ENCODE measurements at regions not wholly inside any gene's neighbourhood (a gene's known extent, or its start where the extent isn't known, plus 50 kb on each side); places are given as distances from the start of the nearest gene placed in this dataset.

DNA sequence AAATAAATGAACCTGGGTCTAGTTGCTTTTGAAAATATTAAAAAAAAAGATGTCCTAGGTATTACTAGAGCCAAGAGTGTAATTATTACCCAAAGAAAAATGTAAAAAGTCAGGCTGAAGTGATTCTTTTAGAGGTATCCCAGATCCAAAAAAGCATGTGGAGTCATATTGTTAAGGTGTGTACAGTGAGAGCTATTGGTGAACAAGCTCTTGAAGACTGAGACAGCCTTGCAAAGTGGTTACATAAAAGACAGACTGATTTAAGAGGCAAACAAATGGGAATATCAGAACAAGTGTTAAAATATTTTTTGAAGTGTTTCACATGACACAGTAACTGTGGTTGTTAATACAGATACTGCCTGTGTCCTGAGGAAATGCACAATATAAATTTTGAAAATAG is 624.5 kb downstream of the PLOD2 start:
- no peaks in the 10 kb centered on the region for H3K36me3 Mint-ChIP-seq
- peaks cover 11 to 13% of the 10 kb centered on the region in 2 donors for H3K9me3 Mint-ChIP-seq
- DNase-seq (ENCODE audit: low spot score in 2 of 2) = no peak
- no peak for ATAC-seq
- H3K27ac Mint-ChIP-seq = no peak overlapping the region

DNA sequence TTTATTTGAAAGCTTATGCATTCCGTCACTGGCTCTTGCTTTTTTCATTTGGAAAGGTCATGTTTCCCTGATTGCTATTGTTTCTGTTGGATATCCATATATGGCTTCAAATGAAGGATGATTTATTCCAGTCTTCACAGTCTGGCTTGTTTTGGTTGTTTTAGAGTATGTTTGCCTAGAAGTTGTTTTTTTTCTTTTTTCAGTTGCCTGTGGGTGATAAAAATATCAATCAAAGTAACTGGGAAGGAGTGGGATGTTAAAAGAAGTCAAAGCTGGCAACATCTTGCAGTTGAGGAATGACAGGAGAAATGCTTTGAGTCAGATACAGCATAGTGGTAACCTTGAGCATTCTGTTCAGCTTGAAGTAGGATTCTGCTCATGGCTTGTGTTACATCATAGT is 610.5 kb downstream of the PLOD2 start:
- DNase-seq (ENCODE audit: low spot score in 2 of 2) (no peak), ATAC-seq (no peak)
- Mint-ChIP-seq H3K9me3 (peaks cover 36 to 39% of the 10 kb centered on the region in 2 donors), H3K36me3 (no peaks in the 10 kb centered on the region), H3K27ac (no peak overlapping the region)

DNA sequence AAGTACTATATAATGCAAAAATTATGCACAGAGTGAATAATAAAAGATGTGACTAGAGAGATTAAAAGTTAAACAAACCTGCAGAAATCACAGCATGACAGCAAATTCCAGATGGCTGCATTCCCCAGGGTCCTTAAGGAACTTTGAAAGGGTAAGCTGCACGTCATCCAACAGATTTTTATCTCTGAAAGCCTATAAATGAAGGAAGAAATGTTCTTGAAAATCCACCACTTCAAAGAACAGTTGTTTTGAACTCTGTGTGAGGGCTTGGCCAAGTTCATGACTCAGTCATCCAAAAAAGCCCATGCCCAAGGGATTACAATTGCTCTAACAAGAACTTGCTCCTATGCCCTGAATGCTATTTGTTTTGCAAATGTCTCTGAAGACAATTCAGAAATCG is 603.6 kb downstream of the PLOD2 start:
- no peak for ATAC-seq
- no peaks in the 10 kb centered on the region for H3K36me3 Mint-ChIP-seq
- DNase-seq (ENCODE audit: low spot score in 2 of 2) = no peak
- H3K9me3 Mint-ChIP-seq = peaks cover 27 to 40% of the 10 kb centered on the region in 2 donors
- H3K27ac Mint-ChIP-seq = no peak overlapping the region

DNA sequence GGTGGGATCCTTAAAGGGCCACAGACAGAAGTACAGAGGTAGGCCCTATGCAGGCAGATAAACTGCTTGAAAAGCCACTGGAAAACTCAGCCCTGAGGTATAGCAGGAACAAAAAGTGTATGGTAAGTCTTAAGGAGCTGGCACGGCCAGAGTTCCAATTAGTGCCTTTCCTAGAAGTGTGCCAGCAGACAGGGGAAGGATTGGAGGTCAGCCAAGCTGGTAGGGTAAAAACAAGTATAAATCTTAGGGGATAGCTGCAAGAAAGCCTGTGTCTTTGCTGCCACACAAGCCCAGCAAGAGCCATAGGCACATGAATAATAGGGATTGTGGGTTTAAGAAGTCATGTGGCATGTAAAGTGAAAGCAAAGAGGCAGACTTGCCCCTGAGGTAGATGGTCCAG is 582.5 kb downstream of the PLOD2 start:
- Mint-ChIP-seq H3K36me3 (no peaks in the 10 kb centered on the region), H3K9me3 (peaks cover 7 to 19% of the 10 kb centered on the region in 2 donors), H3K27ac (no peak overlapping the region)
- ATAC-seq = no peak
- DNase-seq (ENCODE audit: low spot score in 2 of 2) = no peak

DNA sequence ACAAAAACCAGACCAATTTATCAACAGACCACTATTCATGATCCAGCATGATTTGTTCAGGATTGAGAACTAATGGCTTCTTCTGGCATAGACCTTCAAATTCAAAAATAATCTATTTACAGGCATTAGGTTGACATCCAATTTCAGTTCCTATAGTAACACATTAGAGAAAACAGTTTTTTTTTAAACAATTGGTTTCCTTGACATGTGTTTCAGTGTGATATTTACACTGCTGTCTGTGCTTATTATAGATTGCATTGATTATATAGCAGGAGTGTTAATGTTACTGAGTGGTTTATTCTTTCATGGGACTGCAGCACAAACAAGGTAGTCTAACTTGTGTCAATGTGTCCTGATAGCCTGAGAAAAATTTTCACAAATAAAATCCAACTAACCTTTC is 579.3 kb downstream of the PLOD2 start:
- Mint-ChIP-seq H3K27ac (no peak overlapping the region), H3K9me3 (peaks cover 7 to 18% of the 10 kb centered on the region in 2 donors), H3K36me3 (no peaks in the 10 kb centered on the region)
- DNase-seq (ENCODE audit: low spot score in 2 of 2) (no peak), ATAC-seq (no peak)

DNA sequence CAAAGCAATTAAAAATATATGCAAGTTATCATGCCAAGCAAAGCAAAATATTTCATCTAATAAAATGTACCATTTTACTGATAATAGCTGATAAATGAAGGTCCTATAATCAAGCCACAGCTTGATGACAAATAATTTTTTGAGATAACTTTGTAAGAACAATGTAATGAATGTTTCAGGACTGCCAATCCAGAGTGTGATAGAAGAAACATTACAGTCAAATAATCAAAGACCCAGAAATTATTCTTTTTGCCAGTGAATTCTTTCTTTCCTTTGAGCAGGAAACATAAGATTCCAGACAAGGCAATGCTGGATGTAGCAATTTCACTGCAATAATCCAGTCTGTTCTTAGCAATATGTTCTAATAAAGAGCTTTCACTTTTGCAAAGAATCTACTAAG is 556.1 kb downstream of the PLOD2 start:
- no peak for ATAC-seq
- no peak overlapping the region for H3K27ac Mint-ChIP-seq
- no peak for DNase-seq (ENCODE audit: low spot score in 2 of 2)
- no peaks in the 10 kb centered on the region for H3K36me3 Mint-ChIP-seq
- H3K9me3 Mint-ChIP-seq = peaks cover 11 to 19% of the 10 kb centered on the region in 2 donors

DNA sequence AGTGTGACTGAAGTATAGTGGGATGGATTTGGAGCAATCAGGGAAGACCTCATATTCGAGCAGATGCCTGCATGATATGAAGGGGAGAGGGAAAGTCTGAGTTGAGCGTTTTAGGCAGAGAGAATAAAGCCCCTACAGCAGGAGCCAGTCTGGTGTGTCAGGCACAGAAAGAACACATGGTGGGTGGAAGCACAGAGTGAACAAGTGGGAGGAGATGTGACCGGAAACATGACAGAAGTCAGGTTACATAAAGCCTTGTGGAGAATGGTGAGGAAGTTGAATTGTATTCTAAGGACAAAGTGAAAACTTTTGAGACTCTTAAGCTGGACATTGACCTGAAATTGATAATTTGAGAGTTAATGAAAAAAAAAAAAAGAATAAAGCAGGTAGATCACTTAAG is 541.0 kb downstream of the PLOD2 start:
- peaks cover 21 to 28% of the 10 kb centered on the region in 2 donors for H3K9me3 Mint-ChIP-seq

DNA sequence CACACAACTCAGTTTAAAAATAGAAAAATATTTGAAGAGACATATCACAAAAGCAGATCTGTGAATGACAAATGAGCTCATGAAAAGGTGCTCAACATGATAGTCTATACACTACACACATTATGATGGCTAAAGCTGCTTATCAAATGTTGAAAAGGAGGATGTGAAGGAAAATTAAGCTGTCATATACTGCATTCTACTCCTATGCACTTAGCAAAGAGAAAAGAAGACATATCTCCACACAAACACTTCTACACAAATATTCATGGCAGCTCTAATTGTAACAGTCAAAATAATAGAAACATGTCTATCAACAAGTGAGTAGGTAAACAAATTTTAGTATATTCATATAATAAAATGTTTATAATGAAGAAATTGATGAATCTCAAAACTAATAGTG is 540.5 kb downstream of the PLOD2 start:
- Mint-ChIP-seq H3K27ac (no peak overlapping the region), H3K9me3 (peaks cover 16 to 28% of the 10 kb centered on the region in 2 donors), H3K36me3 (peaks cover 0 to 13% of the 10 kb centered on the region in 2 donors)
- DNase-seq (ENCODE audit: low spot score in 2 of 2) (no peak), ATAC-seq (no peak)

More for the DNA sequence above, 541.0 kb downstream of the PLOD2 start:
- DNase-seq (ENCODE audit: low spot score in 2 of 2) = no peak
- no peak for ATAC-seq
- no peak overlapping the region for H3K27ac Mint-ChIP-seq
- peaks cover 0 to 13% of the 10 kb centered on the region in 2 donors for H3K36me3 Mint-ChIP-seq

DNA sequence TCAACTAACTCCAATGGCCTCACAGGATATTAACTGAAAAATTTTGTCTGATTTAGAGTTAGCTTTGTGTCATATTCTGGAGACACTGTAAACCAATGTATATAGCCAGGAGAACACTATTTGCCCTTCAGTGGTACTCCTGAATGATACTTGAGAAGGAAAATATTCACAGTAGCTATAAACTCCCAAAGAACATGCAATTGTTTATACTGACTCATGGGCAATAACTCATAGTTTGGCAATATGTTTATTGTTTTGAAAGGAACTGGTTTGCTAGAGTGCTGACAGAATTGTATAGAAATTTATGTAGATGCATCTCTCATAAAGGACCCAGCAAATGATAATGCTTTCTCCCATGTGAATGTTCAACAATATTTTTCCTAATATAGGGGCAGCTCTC is 537.6 kb downstream of the PLOD2 start:
- Mint-ChIP-seq H3K36me3 (no peaks in the 10 kb centered on the region), H3K27ac (no peak overlapping the region), H3K9me3 (peaks cover 10 to 24% of the 10 kb centered on the region in 2 donors)
- DNase-seq (ENCODE audit: low spot score in 2 of 2) (no peak), ATAC-seq (no peak)

DNA sequence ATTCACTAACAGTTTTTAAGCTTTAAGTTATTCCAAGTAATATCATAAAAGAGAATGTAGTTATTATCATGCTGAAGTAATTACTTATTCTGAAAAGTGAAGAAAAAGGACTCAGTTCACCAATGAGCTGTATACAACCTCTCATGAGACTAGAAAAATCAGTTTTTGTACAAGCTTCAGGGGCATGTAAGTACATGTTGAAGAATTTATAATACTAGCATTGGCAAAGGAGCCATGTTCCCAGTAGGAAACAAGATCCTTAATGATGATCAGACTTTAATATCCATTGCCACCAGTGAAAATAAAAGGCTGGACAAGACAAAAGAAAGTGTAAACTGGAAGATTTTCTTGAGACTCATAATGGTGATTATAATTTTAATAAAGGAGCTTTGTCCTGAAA is 532.8 kb downstream of the PLOD2 start:
- Mint-ChIP-seq H3K9me3 (peaks cover 5 to 25% of the 10 kb centered on the region in 2 donors), H3K36me3 (peaks cover 0 to 5% of the 10 kb centered on the region in 2 donors), H3K27ac (no peak overlapping the region)
- no peak for ATAC-seq
- DNase-seq (ENCODE audit: low spot score in 2 of 2) = no peak

DNA sequence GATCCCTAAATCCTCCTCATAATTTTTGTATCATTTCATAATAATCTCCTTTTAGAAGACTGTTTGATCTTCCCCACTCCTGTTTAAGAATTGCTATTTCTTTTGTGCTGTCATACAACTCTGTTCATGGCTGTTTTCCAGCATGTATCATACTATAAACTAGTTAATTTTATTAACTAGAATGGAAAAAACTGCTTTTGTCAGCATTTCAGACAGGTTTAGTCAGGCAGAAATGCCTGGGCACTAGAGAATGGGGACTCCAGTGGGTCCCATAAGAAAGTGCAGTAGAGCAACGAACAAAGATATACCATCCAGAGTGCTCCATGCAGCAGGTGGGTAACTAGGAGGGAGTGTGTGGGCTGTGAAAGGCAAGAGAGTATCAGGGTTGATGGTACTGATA is 523.9 kb downstream of the PLOD2 start:
- ATAC-seq (no peak), DNase-seq (ENCODE audit: low spot score in 2 of 2) (no peak)
- peaks cover 9 to 25% of the 10 kb centered on the region in 2 donors for H3K9me3 Mint-ChIP-seq
- H3K36me3 Mint-ChIP-seq = peaks cover 0 to 6% of the 10 kb centered on the region in 2 donors
- no peak overlapping the region for H3K27ac Mint-ChIP-seq

DNA sequence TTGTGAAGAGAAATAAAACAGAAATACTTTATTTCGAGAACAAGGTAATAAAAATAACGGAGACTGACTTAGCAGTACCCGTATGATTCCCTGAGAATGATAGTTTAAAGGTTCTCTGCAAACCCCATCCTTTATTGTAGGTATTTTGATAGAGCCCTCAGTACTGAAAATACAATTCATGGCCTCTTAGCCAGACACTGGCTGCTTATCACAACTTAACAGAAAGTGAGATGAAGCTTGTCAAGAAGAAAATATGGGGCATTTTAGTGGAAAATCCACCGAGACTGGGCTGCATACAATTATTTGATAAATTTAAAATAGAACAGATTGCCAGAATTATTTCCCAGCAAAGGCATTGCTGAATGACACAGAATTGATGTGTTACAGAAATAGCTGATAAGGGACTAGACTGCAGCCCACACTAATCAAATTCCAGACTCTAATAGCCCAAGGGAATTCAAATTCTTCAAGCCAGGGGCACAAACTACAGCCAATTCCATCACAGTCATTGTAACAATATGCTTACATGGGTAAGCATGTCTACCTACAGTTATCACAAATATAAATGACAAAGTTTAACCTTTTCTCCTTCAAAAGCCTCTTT is 521.9 kb downstream of the PLOD2 start:
- Mint-ChIP-seq H3K36me3 (no peaks in the 10 kb centered on the region), H3K9me3 (peaks cover 9 to 13% of the 10 kb centered on the region in 2 donors), H3K27ac (no peak overlapping the region)
- ATAC-seq = no peak
- DNase-seq (ENCODE audit: low spot score in 2 of 2) = no peak

DNA sequence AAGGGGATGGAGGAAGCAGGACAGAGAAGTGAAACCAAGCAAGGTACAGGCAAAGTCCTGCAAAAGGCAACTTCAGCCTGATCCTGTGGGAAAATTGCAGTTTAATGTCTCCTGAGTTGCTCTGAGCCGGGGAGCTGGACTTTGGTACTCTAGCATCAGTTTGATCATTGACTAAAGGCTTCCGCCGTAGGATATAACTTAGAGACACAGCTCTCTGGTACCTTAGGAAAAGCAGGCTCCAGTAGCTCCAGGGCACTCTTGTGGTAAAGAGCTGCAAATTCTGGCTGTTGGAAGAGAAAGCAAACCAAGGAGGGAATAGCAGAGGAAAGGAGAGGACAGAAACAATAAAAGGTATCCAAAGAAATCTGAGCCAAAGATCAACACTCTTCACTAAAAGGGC is 521.1 kb downstream of the PLOD2 start:
- ATAC-seq (no peak), DNase-seq (ENCODE audit: low spot score in 2 of 2) (no peak)
- Mint-ChIP-seq H3K27ac (no peak overlapping the region), H3K36me3 (no peaks in the 10 kb centered on the region), H3K9me3 (peaks cover 9 to 13% of the 10 kb centered on the region in 2 donors)

DNA sequence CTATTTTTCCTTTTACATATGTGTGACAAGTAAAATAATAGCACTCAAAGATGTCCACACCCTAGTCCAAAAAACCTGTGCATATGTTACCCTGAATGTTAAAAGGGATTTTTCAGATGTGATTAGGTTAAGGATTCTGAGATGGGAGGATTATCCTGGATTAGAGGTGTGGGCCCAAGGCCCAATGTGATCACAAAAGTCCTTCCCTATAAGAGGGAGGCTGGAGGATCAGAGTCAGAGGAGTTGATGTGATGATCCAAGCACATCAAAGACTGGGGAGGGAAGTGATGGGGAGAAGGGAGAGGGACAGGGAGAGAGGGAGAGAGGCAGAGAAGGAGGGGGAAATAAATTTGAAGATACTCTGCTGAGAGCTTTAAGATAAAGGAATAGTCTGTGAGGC is 512.6 kb downstream of the PLOD2 start:
- Mint-ChIP-seq H3K27ac (no peak overlapping the region), H3K9me3 (no peaks in the 10 kb centered on the region), H3K36me3 (no peaks in the 10 kb centered on the region)
- no peak for ATAC-seq
- no peak for DNase-seq (ENCODE audit: low spot score in 2 of 2)

DNA sequence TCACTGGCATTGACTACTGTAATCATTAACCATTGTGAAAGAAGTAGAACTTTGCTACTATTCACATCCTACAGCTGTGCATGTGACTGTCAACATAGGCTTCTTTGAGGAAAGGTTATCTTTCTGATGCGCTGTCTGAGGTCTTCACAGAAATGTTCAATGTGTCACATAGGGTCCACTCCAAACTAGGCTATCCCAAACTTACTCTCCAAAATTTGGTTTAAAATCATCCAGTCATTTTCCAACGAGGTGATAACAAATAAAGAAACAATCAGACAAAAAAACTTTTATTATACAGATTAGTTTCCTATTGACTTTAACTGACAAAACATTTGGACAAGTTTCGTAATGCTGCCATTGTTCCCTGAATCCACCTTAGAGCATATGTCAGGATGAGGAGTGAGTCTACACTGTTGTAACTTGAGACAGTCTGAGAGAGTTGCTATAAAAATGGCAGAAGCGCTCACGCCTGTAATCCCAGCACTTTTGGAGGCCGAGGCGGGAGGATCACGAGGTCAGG is 511.6 kb downstream of the PLOD2 start:
- DNase-seq (ENCODE audit: low spot score in 2 of 2) = no peak
- ATAC-seq = no peak
- H3K9me3 Mint-ChIP-seq = no peaks in the 10 kb centered on the region
- H3K27ac Mint-ChIP-seq = no peak overlapping the region
- H3K36me3 Mint-ChIP-seq = no peaks in the 10 kb centered on the region

DNA sequence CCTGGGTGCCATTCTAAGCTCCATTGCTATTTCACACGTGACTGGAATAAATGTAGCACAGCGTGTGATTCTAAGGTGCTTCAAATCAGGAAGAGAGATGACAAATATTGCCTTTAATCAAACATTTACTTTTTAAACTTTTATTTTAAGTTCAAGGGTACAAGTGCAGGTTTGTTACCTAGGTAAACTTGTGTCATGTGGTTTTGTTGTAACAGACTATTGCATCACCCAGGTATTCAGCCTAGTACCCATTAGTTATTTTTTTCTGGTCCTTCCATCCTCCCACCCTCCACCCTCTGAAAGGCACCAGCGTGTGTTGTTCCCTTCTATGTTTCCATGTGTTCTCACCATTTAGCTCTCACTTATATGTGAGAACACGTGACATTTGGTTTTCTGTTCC is 510.8 kb downstream of the PLOD2 start:
- ATAC-seq (no peak), DNase-seq (ENCODE audit: low spot score in 2 of 2) (no peak)
- Mint-ChIP-seq H3K27ac (no peak overlapping the region), H3K9me3 (no peaks in the 10 kb centered on the region), H3K36me3 (no peaks in the 10 kb centered on the region)

DNA sequence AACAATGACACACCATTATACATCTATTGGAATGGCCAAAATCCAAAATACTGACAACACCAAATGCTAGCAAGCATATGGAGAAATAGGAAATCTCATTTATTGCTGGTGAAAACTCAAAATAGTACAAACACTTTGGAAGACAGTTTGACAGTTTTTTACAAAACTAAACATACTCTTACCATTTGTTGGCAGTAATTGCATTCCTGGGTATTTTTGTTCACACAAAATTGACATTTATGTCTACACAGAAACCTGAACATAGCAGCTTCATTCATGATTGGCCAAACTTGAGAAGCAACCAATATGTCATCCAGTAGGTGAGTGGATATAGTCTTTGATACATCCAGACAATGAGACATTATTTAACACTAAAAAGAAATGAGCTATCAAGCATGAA is 489.9 kb downstream of the PLOD2 start:
- ATAC-seq = no peak
- Mint-ChIP-seq H3K27ac (no peak overlapping the region), H3K36me3 (no peaks in the 10 kb centered on the region), H3K9me3 (peaks cover 9 to 11% of the 10 kb centered on the region in 2 donors)
- no peak for DNase-seq (ENCODE audit: low spot score in 2 of 2)

DNA sequence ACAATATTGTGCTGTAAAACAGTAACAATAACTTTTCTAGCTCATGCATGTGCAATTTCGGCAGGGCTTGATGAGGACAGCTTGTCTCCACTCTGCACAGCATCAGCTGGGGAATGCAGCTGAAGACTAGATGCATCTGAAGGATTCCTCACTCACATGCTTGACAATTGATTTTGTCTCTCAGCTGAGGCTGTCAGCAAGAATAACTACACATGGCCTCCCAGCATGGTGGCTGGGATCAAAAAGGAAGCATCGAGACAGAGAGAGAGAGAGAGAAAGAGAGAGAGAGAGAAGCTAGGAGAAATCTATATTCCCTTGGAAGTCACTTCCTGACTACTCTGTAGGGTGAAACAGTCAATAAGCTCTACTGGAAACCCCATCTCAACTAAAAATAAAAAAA is 487.1 kb downstream of the PLOD2 start:
- Mint-ChIP-seq H3K36me3 (no peaks in the 10 kb centered on the region), H3K9me3 (peaks cover 9 to 11% of the 10 kb centered on the region in 2 donors), H3K27ac (no peak overlapping the region)
- ATAC-seq = no peak
- no peak for DNase-seq (ENCODE audit: low spot score in 2 of 2)

All from activated naive CD4-positive, alpha-beta T cell treated with anti-CD3 and anti-CD28 coated beads, Interleukin-2, amount 50 U/mL, for 72 hours (primary cell).